T-helper 2 cell treated with Interferon-gamma antibody and Interleukin-4, amounts not matched to agents 100 ng/mL and 5 ng/mL, for 36 hours (primary cell): ENCODE measurements at regions not wholly inside any gene's neighbourhood (a gene's known extent, or its start where the extent isn't known, plus 50 kb on each side); places are given as distances from the start of the nearest gene placed in this dataset.

Experiments
- intact Hi-C: fragments of 100-400 bp; cut with micrococcal nuclease; formaldehyde crosslinking; loops from one replicate; pipeline ENCODE4 v1.15.1; 2023

DNA sequence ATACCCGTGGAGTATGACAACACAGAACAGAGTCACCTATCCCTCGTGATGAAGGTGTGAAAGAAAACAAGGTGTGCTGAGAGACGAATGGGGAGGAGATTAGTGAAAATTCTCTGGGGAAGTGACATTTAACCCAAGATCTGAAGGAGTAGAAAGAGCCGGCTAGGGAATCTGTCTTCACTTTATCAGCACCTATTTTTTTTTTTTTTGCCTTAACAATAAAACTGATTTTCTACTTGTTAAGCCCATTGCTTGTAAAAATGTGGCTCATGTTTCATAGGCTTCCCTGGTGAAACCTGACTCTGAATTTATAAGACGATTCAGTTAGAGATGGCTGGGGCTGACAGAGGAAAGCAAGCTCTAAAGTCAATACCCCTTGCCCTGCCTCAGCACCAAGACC is 322.6 kb upstream of the MSX2 start:
- intact Hi-C loops = no loop called here

- intact Hi-C loops = no loop called here
Observed at GRCh38 chr5:174402222-174402812, 322.1 kb upstream of the MSX2 start.

DNA sequence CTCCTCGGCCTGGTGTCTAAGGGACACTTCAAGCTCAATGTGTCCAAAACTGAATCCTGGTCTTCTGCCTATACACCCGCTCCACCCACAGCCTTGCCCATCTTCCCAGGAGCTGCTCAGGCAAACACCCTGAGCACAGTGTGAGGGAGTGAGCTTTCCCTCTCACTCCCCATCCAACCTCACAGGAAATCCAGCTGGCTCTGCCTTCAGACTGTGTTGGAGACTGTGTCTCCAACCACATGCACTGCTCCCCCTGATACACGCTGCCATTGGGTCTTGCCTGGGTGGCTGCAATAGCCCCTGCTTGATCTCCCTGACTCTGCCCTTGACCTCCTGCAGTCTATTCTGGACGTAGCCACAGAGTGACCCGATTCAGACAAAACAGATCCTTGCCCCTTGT is 319.5 kb upstream of the MSX2 start:
- intact Hi-C loops = no loop called here

GRCh38 chr5:174409070-174409469 is 315.3 kb upstream of the MSX2 start:
- intact Hi-C loops = no loop called here

- intact Hi-C loops = loop anchor here (10.0 kb wide), 1 partner anchor 325 kb away; no protein-coding TSS in a partner anchor
Observed at GRCh38 chr5:174409971-174410370, 314.4 kb upstream of the MSX2 start.

DNA sequence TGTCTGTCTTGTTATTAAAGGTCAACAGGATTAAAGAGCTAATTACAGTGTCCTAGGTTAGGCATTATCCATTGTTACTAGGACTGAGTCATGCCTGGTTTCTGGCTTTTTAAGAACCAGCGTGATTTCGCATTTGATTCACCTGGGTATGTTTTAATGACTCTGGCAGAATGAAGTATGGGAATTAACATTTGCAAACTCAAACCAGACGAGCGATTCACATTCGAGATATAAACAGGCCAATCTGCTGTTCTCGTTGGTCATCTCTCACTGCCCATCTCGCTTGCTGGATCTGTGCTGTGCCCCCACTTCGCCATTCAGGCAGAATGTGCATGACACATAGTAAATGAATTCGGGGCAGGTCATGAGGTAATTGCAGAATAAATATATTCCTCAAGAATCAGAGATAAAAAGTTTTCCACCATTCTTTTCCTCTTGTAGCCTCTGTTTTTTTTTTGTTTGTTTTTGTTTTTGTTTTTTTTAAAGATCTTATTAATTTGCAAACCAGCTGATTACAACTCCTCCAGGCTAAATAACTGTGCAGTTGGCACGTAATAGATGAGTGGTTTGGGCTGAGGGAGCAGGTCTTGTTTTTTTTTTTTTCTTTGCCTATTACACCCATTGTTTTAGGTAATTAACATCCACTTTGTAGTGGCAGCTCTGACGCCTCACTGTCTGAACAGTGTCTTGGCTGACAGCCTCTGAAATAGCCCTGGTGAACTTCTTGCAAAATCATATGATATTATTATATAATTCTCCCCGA is 313.5 kb upstream of the MSX2 start:
- intact Hi-C loops = loop anchor here (10.0 kb wide), 1 partner anchor 324 kb away; no protein-coding TSS in a partner anchor

DNA sequence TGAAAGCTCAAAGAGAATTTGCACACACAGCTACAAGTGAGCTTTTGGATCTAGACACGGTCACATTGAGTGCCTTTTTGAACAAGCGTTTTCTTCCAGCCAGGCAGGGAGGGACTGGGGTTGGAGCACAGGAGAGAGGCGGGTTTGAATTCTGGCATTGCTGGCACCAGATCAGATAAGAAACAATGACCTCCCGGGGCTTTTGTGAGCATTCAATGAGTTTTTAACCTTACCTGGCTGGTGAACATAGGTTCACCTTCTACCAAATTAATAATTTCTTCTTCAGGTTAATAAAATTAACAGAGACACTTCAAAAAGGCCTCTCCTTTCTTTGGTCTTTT is 312.9 kb upstream of the MSX2 start:
- intact Hi-C loops = loop anchor here (10.0 kb wide), 1 partner anchor 323 kb away; no protein-coding TSS in a partner anchor

DNA sequence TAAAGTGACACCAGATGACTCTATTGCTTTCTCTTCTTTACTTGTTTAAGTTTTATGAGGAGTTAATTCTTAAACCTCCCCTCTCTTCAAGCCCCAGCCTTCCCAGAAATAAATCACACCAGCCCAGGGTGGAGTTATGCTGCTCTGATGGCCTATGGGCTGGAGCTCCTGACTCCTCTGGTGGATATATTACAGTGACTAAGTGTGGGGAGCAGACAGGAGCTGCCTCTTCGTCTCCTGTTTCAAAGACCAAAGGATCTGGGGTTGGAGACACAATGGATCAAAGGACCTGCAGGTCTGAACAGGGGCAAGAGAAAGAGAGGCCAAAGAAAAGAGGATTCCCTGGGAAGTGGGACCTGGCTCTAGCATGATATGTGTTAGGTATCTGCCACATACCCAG is 312.0 kb upstream of the MSX2 start:
- intact Hi-C loops = loop anchor here (10.0 kb wide), 1 partner anchor 322 kb away; no protein-coding TSS in a partner anchor

- intact Hi-C loops = loop anchor here (10.0 kb wide), 1 partner anchor 322 kb away; no protein-coding TSS in a partner anchor
Observed at GRCh38 chr5:174412941-174413340, 311.4 kb upstream of the MSX2 start.

- intact Hi-C loops = loop anchor here (10.0 kb wide), 1 partner anchor 321 kb away; no protein-coding TSS in a partner anchor
Observed at GRCh38 chr5:174413567-174414314, 310.6 kb upstream of the MSX2 start.

- intact Hi-C loops = loop anchor here (10.0 kb wide), 1 partner anchor 320 kb away; no protein-coding TSS in a partner anchor
Observed at GRCh38 chr5:174414315-174414710, 310.1 kb upstream of the MSX2 start.

- intact Hi-C loops = loop anchor here (10.0 kb wide), 1 partner anchor 316 kb away; no protein-coding TSS in a partner anchor
Observed at GRCh38 chr5:174418809-174419539, 305.4 kb upstream of the MSX2 start.

DNA sequence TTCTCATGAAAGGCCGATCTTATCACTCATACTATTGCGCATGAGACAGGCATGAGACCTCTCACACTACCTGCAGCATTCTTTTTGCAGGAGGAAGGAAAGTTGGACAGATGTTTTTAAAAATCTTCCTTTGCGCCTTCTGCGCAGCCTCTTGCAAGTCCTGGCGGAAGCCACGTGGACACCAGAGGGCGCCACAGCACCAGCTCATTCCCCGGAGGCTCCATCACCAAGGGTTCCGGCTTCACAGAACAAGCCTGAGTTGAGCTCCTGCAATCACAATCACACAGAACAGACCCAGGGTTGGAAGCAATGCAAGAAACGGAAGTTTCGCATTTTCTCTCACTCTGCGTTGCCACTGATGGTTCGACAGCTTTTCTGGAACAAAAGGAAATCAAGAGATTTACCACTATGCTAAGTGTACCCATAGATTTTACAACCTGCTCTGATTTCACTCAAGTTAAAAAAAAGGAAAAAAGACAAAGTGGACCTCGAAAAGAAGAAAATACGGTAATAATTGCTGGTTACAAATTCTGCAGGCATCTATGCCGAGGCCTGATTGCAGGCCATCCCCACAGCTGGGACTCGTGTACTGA is 304.7 kb upstream of the MSX2 start:
- intact Hi-C loops = loop anchor here (10.0 kb wide), 1 partner anchor 315 kb away; no protein-coding TSS in a partner anchor

DNA sequence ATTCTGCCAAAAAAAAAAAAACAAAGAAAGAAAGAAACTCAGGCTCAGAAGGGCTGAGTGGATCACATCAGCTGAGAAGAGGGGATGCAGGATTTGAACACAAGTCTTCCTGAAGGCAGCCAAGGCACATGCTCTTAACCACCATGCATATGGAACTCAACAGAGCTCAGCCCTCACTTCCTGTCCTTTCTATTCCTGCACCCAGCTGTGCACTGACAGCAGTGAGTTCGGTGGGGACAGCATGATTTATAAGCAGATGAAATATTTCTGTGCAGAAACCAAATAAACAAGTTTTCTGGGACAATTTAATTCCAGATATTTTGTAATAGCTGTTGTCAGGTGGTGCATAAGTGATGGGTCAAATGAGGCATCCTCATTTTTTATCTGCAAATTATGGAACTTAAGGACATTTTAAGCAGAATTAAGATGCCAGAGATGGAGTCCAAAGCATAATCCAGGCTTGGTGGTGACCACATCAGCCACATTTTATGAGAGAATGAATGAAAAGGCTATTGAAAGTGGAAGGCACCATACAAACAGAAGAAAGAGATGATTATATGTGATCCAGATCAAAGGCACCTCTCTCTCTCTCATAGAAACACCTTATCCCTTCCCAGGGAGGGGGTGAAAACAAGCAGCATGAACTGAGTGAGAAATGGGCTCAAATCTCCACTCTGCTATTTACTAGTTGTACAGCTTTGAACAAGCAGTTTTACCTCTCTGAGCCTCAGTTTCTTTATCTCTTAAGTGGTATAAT is 303.6 kb upstream of the MSX2 start:
- intact Hi-C loops = no loop called here

- intact Hi-C loops = no loop called here
Observed at GRCh38 chr5:174421408-174421805, 303.0 kb upstream of the MSX2 start.

- intact Hi-C loops = no loop called here
Observed at GRCh38 chr5:174423558-174423957, 300.8 kb upstream of the MSX2 start.

DNA sequence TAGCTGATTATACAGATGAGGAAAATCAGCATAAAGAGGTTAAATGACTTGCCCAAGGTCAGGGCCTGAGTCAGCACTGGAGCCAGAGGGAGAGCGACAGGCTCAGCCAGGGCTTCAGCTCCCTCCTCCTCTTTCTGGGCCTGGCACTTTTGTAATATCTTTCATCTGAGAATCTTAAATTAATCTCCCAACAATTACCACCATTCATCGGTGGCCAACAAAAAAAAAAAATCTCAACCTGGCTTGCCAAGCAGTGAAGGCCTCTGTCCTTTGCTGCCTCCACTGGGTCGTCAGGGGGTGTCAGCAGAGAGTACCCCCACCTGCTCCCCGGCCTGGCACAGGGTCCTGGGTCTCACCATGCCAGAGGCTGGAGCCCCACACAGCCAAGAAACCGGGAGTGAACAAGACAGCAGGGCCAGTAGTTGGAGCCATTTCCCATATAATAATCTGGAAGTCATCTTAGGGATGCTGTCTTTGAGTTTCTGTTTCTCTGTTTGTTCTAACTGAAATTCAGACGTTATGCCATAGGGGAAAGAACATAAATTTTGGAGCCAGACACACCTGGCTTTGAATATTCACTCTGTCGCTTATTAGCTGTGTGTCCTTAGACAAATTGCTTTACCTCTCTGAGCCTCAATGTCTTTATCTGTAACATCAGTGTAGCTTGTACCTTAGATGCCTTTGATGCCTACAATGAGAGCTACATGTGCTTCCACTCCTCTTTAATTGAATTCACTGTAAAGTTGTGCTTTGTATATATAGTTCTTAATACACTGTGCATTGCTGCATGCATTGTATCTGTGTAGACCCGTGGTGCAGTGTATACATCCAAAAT is 299.9 kb upstream of the MSX2 start:
- intact Hi-C loops = no loop called here

DNA sequence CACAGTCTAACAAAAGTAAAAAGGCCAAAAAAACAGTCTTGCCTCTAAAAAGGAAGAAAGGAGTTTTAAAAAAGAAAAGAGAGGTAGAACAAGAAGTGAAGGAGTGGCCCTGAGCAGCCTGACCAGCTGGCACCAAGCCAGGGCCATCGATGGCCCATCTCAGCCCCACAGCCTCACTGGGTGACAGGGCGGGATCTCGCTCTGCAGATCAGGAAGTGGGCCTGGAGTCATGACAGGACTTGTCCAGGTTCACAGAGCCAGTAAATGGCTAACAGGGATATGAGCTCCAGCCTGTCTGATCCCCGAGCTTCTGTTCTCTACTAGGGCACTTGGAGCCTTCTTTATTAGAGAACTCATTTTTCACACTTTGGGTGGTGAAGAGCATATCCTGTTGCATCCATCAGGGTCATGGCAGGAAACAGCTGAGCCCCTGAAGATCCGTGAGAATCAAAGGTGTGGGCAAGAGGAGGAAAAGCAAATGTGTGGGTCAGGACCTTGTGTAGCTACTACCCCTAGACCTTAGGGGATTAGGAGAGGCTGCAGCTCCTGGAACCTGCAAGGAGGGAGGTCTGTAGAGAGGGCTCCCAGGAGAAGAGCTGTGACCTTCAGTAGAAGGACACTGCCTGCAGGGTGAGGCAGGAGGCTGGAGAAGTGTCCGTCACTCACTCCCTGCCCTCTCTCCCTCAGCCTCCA is 299.0 kb upstream of the MSX2 start:
- intact Hi-C loops = no loop called here

GRCh38 chr5:174425964-174426290 is 298.5 kb upstream of the MSX2 start:
- intact Hi-C loops = no loop called here
